ENCODE measurements at regions not wholly inside any gene's neighbourhood (a gene's known extent, or its start where the extent isn't known, plus 50 kb on each side); places are given as distances from the start of the nearest gene placed in this dataset.

- Histone ChIP-seq H3K79me2 (ENCODE audit: control insufficient read depth, insufficient read depth, low read length, unreplicated experiment) (no peaks in the 10 kb centered on the region), H3K4me3 (ENCODE audit: low read depth, low read length) (no peak overlapping the region), H3K27me3 (ENCODE audit: insufficient read depth, low read length) (no peaks in the 10 kb centered on the region), H2AFZ (ENCODE audit: low read length, unreplicated experiment) (no peak overlapping the region), H3K27ac (ENCODE audit: low read depth, low read length) (no peak overlapping the region), H3K36me3 (ENCODE audit: insufficient read depth, low read length) (no peaks in the 10 kb centered on the region), H3K4me1 (ENCODE audit: control insufficient read depth, insufficient read depth, low read length, unreplicated experiment) (no peaks in the 10 kb centered on the region)
These were observed 209.9 kb downstream of the CPE start for GRCh38 chr4:165588534-165589315.

- Histone ChIP-seq H3K4me1 (ENCODE audit: control insufficient read depth, insufficient read depth, low read length, unreplicated experiment) (no peaks in the 10 kb centered on the region), H3K4me3 (ENCODE audit: low read depth, low read length) (no peak overlapping the region), H3K79me2 (ENCODE audit: control insufficient read depth, insufficient read depth, low read length, unreplicated experiment) (no peaks in the 10 kb centered on the region), H2AFZ (ENCODE audit: low read length, unreplicated experiment) (no peak overlapping the region), H3K27me3 (ENCODE audit: insufficient read depth, low read length) (0 out of 2 replicates have a peak, but pooled peaks cover 3% of the 10 kb centered on the region), H3K27ac (ENCODE audit: low read depth, low read length) (no peak overlapping the region), H3K36me3 (ENCODE audit: insufficient read depth, low read length) (no peaks in the 10 kb centered on the region)
These were observed 213.6 kb downstream of the CPE start for GRCh38 chr4:165592386-165592785.

GRCh38 chr4:165597581-165598480 is 219.0 kb downstream of the CPE start:
- Histone ChIP-seq H3K27me3 (ENCODE audit: insufficient read depth, low read length) (0 out of 2 replicates have a peak, but pooled peaks cover 3% of the 10 kb centered on the region), H3K4me3 (ENCODE audit: low read depth, low read length) (no peak overlapping the region), H3K4me1 (ENCODE audit: control insufficient read depth, insufficient read depth, low read length, unreplicated experiment) (no peaks in the 10 kb centered on the region), H3K36me3 (ENCODE audit: insufficient read depth, low read length) (no peaks in the 10 kb centered on the region), H3K79me2 (ENCODE audit: control insufficient read depth, insufficient read depth, low read length, unreplicated experiment) (no peaks in the 10 kb centered on the region), H2AFZ (ENCODE audit: low read length, unreplicated experiment) (no peak overlapping the region), H3K27ac (ENCODE audit: low read depth, low read length) (no peak overlapping the region)

GRCh38 chr4:165600959-165601683 is 222.3 kb downstream of the CPE start:
- Histone ChIP-seq H3K4me1 (ENCODE audit: control insufficient read depth, insufficient read depth, low read length, unreplicated experiment) (no peaks in the 10 kb centered on the region), H2AFZ (ENCODE audit: low read length, unreplicated experiment) (no peak overlapping the region), H3K27ac (ENCODE audit: low read depth, low read length) (no peak overlapping the region), H3K79me2 (ENCODE audit: control insufficient read depth, insufficient read depth, low read length, unreplicated experiment) (no peaks in the 10 kb centered on the region), H3K27me3 (ENCODE audit: insufficient read depth, low read length) (no peaks in the 10 kb centered on the region), H3K36me3 (ENCODE audit: insufficient read depth, low read length) (no peaks in the 10 kb centered on the region), H3K4me3 (ENCODE audit: low read depth, low read length) (no peak overlapping the region)

- H3K27ac ChIP-seq (ENCODE audit: low read depth, low read length), result no peak overlapping the region
These were observed 223.8 kb downstream of the CPE start for GRCh38 chr4:165602621-165603020.

GRCh38 chr4:165604181-165604580 is 225.4 kb downstream of the CPE start:
- no peak overlapping the region for H3K27ac ChIP-seq (ENCODE audit: low read depth, low read length)
- no peak overlapping the region for H2AFZ ChIP-seq (ENCODE audit: low read length, unreplicated experiment)
- no peaks in the 10 kb centered on the region for H3K36me3 ChIP-seq (ENCODE audit: insufficient read depth, low read length)
- H3K79me2 ChIP-seq (ENCODE audit: control insufficient read depth, insufficient read depth, low read length, unreplicated experiment), result no peaks in the 10 kb centered on the region
- H3K4me3 ChIP-seq (ENCODE audit: low read depth, low read length), result no peak overlapping the region
- H3K4me1 ChIP-seq (ENCODE audit: control insufficient read depth, insufficient read depth, low read length, unreplicated experiment), result no peaks in the 10 kb centered on the region
- no peaks in the 10 kb centered on the region for H3K27me3 ChIP-seq (ENCODE audit: insufficient read depth, low read length)

More at GRCh38 chr4:165602621-165603020, 223.8 kb downstream of the CPE start:
- no peaks in the 10 kb centered on the region for H3K27me3 ChIP-seq (ENCODE audit: insufficient read depth, low read length)
- H3K36me3 ChIP-seq (ENCODE audit: insufficient read depth, low read length), result no peaks in the 10 kb centered on the region
- H3K4me1 ChIP-seq (ENCODE audit: control insufficient read depth, insufficient read depth, low read length, unreplicated experiment), result no peaks in the 10 kb centered on the region
- no peak overlapping the region for H2AFZ ChIP-seq (ENCODE audit: low read length, unreplicated experiment)
- H3K4me3 ChIP-seq (ENCODE audit: low read depth, low read length), result no peak overlapping the region
- H3K79me2 ChIP-seq (ENCODE audit: control insufficient read depth, insufficient read depth, low read length, unreplicated experiment), result no peaks in the 10 kb centered on the region

- Histone ChIP-seq H3K4me1 (ENCODE audit: control insufficient read depth, insufficient read depth, low read length, unreplicated experiment) (no peaks in the 10 kb centered on the region), H3K79me2 (ENCODE audit: control insufficient read depth, insufficient read depth, low read length, unreplicated experiment) (no peaks in the 10 kb centered on the region), H2AFZ (ENCODE audit: low read length, unreplicated experiment) (no peak overlapping the region), H3K36me3 (ENCODE audit: insufficient read depth, low read length) (no peaks in the 10 kb centered on the region), H3K4me3 (ENCODE audit: low read depth, low read length) (no peak overlapping the region), H3K27me3 (ENCODE audit: insufficient read depth, low read length) (no peaks in the 10 kb centered on the region), H3K27ac (ENCODE audit: low read depth, low read length) (no peak overlapping the region)
These were observed 227.0 kb downstream of the CPE start for GRCh38 chr4:165605811-165606210.

- Histone ChIP-seq H3K4me3 (ENCODE audit: low read depth, low read length) (no peak overlapping the region), H2AFZ (ENCODE audit: low read length, unreplicated experiment) (no peak overlapping the region), H3K27ac (ENCODE audit: low read depth, low read length) (no peak overlapping the region), H3K4me1 (ENCODE audit: control insufficient read depth, insufficient read depth, low read length, unreplicated experiment) (no peaks in the 10 kb centered on the region), H3K79me2 (ENCODE audit: control insufficient read depth, insufficient read depth, low read length, unreplicated experiment) (no peaks in the 10 kb centered on the region), H3K27me3 (ENCODE audit: insufficient read depth, low read length) (no peaks in the 10 kb centered on the region), H3K36me3 (ENCODE audit: insufficient read depth, low read length) (no peaks in the 10 kb centered on the region)
These were observed 227.8 kb downstream of the CPE start for GRCh38 chr4:165606465-165607205.

- no peak overlapping the region for H2AFZ ChIP-seq (ENCODE audit: low read length, unreplicated experiment)
- H3K4me1 ChIP-seq (ENCODE audit: control insufficient read depth, insufficient read depth, low read length, unreplicated experiment), result no peaks in the 10 kb centered on the region
- H3K27ac ChIP-seq (ENCODE audit: low read depth, low read length), result no peak overlapping the region
These were observed 230.8 kb downstream of the CPE start for GRCh38 chr4:165609653-165610052.

More at GRCh38 chr4:165609653-165610052, 230.8 kb downstream of the CPE start:
- Histone ChIP-seq H3K27me3 (ENCODE audit: insufficient read depth, low read length) (no peaks in the 10 kb centered on the region), H3K36me3 (ENCODE audit: insufficient read depth, low read length) (no peaks in the 10 kb centered on the region), H3K79me2 (ENCODE audit: control insufficient read depth, insufficient read depth, low read length, unreplicated experiment) (no peaks in the 10 kb centered on the region), H3K4me3 (ENCODE audit: low read depth, low read length) (no peak overlapping the region)
